ENCODE measurements at regions not wholly inside any gene's neighbourhood (a gene's known extent, or its start where the extent isn't known, plus 50 kb on each side); places are given as distances from the start of the nearest gene placed in this dataset.
A peak's percentile ranks its signal among the peaks of the same experiment; 100 is the strongest.

DNA sequence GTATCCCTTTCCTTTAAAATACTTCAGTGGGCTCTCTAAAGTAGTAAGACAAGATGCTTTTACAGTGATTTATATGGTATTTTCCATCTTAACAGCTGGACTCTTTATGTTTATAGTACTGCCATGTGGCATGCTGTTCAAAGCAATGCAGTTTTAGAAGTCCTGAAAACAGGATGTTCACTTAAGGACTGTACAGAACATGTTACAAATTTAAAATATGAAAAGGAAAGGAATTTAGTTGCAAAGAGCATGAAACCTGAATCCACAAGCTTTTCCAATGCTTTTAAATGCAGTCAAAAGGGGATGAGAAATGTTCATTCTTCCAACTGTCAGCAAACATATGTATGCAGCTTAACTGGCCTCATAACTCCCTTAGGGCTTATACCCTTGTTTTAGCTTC is 580.2 kb downstream of the EFNA5 start:
- TF ChIP-seq ZNF70 (CRISPR knock-in tag; IDR thresholded peaks at IDR 0.05) (no peak), ZFP3 (CRISPR knock-in tag; IDR thresholded peaks at IDR 0.05) (no peak), TOX (CRISPR knock-in tag; IDR thresholded peaks at IDR 0.05; ENCODE audit: borderline replicate concordance) (no peak), POU6F1 (CRISPR knock-in tag; IDR thresholded peaks at IDR 0.05; ENCODE audit: borderline replicate concordance, low read depth) (no peak), SNAI2 (CRISPR knock-in tag; IDR thresholded peaks at IDR 0.05) (no peak), TSHZ2 (CRISPR knock-in tag; IDR thresholded peaks at IDR 0.05) (no peak), ARNTL (CRISPR knock-in tag; IDR thresholded peaks at IDR 0.05; ENCODE audit: borderline replicate concordance, low read depth) (no peak), BACH2 (CRISPR knock-in tag; IDR thresholded peaks at IDR 0.05; ENCODE audit: borderline replicate concordance) (no peak), ESRRG (CRISPR knock-in tag; IDR thresholded peaks at IDR 0.05) (no peak), OSR1 (CRISPR knock-in tag; IDR thresholded peaks at IDR 0.05) (no peak), ZC3H10 (CRISPR knock-in tag; IDR thresholded peaks at IDR 0.05) (no peak), ZNF565 (CRISPR knock-in tag; conservative IDR thresholded peaks at IDR 0.05; ENCODE audit: low read depth) (no peak), ISL1 (CRISPR knock-in tag; IDR thresholded peaks at IDR 0.05) (no peak), GLIS3 (CRISPR knock-in tag; IDR thresholded peaks at IDR 0.05) (no peak), ZFP30 (CRISPR knock-in tag; IDR thresholded peaks at IDR 0.05) (no peak), PPARA (CRISPR knock-in tag; IDR thresholded peaks at IDR 0.05; ENCODE audit: borderline replicate concordance) (no peak), ZNF8 (CRISPR knock-in tag; IDR thresholded peaks at IDR 0.05) (no peak), RARB (CRISPR knock-in tag; IDR thresholded peaks at IDR 0.05) (no peak)
- TF ChIP-seq, protein P1, sequence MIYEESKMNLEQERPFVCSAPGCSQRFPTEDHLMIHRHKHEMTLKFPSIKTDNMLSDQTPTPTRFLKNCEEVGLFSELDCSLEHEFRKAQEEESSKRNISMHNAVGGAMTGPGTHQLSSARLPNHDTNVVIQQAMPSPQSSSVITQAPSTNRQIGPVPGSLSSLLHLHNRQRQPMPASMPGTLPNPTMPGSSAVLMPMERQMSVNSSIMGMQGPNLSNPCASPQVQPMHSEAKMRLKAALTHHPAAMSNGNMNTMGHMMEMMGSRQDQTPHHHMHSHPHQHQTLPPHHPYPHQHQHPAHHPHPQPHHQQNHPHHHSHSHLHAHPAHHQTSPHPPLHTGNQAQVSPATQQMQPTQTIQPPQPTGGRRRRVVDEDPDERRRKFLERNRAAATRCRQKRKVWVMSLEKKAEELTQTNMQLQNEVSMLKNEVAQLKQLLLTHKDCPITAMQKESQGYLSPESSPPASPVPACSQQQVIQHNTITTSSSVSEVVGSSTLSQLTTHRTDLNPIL (CRISPR knock-in tag; IDR thresholded peaks at IDR 0.05; ENCODE audit: low read depth), result no peak
- ATAC-seq, result peak; percentile 86

- TF ChIP-seq ZNF565 (CRISPR knock-in tag; conservative IDR thresholded peaks at IDR 0.05; ENCODE audit: low read depth) (no peak), TCF4 (CRISPR knock-in tag; IDR thresholded peaks at IDR 0.05; ENCODE audit: borderline replicate concordance) (no peak), GLIS3 (CRISPR knock-in tag; IDR thresholded peaks at IDR 0.05) (no peak), TSHZ2 (CRISPR knock-in tag; IDR thresholded peaks at IDR 0.05) (no peak), ZNF8 (CRISPR knock-in tag; IDR thresholded peaks at IDR 0.05) (no peak), ESRRG (CRISPR knock-in tag; IDR thresholded peaks at IDR 0.05) (no peak), ZNF70 (CRISPR knock-in tag; IDR thresholded peaks at IDR 0.05) (no peak), POU6F1 (CRISPR knock-in tag; IDR thresholded peaks at IDR 0.05; ENCODE audit: borderline replicate concordance, low read depth) (no peak), OSR1 (CRISPR knock-in tag; IDR thresholded peaks at IDR 0.05) (no peak), ARNTL (CRISPR knock-in tag; IDR thresholded peaks at IDR 0.05; ENCODE audit: borderline replicate concordance, low read depth) (no peak), ZC3H10 (CRISPR knock-in tag; IDR thresholded peaks at IDR 0.05) (no peak), PPARA (CRISPR knock-in tag; IDR thresholded peaks at IDR 0.05; ENCODE audit: borderline replicate concordance) (no peak), ISL1 (CRISPR knock-in tag; IDR thresholded peaks at IDR 0.05) (no peak), PATZ1 (CRISPR knock-in tag; IDR thresholded peaks at IDR 0.05; ENCODE audit: borderline replicate concordance) (no peak), ZFP3 (CRISPR knock-in tag; IDR thresholded peaks at IDR 0.05) (no peak), SNAI2 (CRISPR knock-in tag; IDR thresholded peaks at IDR 0.05) (no peak)
- TF ChIP-seq, protein P2, sequence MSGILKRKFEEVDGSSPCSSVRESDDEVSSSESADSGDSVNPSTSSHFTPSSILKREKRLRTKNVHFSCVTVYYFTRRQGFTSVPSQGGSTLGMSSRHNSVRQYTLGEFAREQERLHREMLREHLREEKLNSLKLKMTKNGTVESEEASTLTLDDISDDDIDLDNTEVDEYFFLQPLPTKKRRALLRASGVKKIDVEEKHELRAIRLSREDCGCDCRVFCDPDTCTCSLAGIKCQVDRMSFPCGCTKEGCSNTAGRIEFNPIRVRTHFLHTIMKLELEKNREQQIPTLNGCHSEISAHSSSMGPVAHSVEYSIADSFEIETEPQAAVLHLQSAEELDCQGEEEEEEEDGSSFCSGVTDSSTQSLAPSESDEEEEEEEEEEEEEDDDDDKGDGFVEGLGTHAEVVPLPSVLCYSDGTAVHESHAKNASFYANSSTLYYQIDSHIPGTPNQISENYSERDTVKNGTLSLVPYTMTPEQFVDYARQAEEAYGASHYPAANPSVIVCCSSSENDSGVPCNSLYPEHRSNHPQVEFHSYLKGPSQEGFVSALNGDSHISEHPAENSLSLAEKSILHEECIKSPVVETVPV (CRISPR knock-in tag; IDR thresholded peaks at IDR 0.05), result no peak
- ATAC-seq, result no peak
Observed at GRCh38 chr5:107088907-107089306, 581.8 kb downstream of the EFNA5 start.
